ENCODE measurements at regions not wholly inside any gene's neighbourhood (a gene's known extent, or its start where the extent isn't known, plus 50 kb on each side); places are given as distances from the start of the nearest gene placed in this dataset.

DNA sequence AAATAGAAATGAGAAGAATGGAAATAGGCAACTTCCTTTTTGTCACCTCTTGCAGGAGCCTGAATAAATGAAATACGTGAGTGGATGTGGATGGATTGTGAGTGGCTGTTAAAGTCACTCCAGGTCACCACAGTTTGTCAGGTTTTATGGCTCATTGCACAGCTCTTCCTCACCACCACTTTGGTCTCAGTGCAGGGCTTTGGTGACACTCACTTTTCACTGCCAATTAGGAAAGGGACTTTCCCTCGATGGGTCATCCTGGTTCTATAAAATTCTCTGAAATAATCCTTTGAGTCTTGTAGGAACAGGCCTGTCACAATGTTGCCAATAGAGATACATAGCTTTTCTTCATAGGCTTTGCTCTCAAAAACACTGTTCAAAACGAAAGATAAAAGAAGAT is 172.4 kb upstream of the C11orf87 start:
- TF ChIP-seq CTCF (IDR thresholded peaks at IDR 0.05; ENCODE audit: insufficient read depth, low read length, severe bottlenecking), result no peak
- Histone ChIP-seq H3K36me3 (ENCODE audit: control insufficient read depth, insufficient read depth, low read length) (no peaks in the 10 kb centered on the region), H3K27me3 (ENCODE audit: control insufficient read depth, insufficient read depth, low read length) (no peaks in the 10 kb centered on the region), H3K4me3 (ENCODE audit: low read depth, low read length) (no peak overlapping the region)
- FAIRE-seq (no peak), DNase-seq (ENCODE audit: low read depth) (peak; percentile 18)

- TF ChIP-seq CTCF (IDR thresholded peaks at IDR 0.05; ENCODE audit: insufficient read depth, low read length, severe bottlenecking), result no peak
Observed at GRCh38 chr11:109251230-109251629, 170.8 kb upstream of the C11orf87 start.

DNA sequence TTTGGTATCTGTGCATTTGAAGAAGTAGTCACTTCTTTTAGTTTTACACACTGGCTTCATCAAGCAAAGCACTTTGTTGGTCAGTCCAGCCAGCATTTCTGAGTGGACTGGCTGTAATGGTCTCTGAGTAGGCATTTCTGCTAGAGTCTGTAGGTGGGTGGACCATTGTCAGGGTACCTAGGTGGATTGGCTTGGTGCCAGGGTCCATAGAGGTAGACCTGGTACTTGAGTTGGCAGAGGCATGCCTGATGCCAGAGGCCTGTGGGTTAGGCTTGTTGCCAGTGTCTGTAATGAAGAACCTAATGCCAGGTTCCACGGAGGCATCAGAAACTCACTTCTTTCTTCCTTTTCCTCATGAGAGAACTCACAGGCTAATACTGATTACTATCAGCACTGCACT is 157.9 kb upstream of the C11orf87 start:
- H3K4me3 ChIP-seq (ENCODE audit: low read depth, low read length), result no peak overlapping the region
- DNase-seq (ENCODE audit: low read depth), result no peak
- no peaks in the 10 kb centered on the region for H3K36me3 ChIP-seq (ENCODE audit: control insufficient read depth, insufficient read depth, low read length)
- FAIRE-seq, result no peak
- TF ChIP-seq CTCF (IDR thresholded peaks at IDR 0.05; ENCODE audit: insufficient read depth, low read length, severe bottlenecking), result no peak
- H3K27me3 ChIP-seq (ENCODE audit: control insufficient read depth, insufficient read depth, low read length), result no peaks in the 10 kb centered on the region

More at GRCh38 chr11:109251230-109251629, 170.8 kb upstream of the C11orf87 start:
- H3K36me3 ChIP-seq (ENCODE audit: control insufficient read depth, insufficient read depth, low read length), result no peaks in the 10 kb centered on the region
- no peak overlapping the region for H3K4me3 ChIP-seq (ENCODE audit: low read depth, low read length)
- no peak for FAIRE-seq
- no peaks in the 10 kb centered on the region for H3K27me3 ChIP-seq (ENCODE audit: control insufficient read depth, insufficient read depth, low read length)
- no peak for DNase-seq (ENCODE audit: low read depth)

DNA sequence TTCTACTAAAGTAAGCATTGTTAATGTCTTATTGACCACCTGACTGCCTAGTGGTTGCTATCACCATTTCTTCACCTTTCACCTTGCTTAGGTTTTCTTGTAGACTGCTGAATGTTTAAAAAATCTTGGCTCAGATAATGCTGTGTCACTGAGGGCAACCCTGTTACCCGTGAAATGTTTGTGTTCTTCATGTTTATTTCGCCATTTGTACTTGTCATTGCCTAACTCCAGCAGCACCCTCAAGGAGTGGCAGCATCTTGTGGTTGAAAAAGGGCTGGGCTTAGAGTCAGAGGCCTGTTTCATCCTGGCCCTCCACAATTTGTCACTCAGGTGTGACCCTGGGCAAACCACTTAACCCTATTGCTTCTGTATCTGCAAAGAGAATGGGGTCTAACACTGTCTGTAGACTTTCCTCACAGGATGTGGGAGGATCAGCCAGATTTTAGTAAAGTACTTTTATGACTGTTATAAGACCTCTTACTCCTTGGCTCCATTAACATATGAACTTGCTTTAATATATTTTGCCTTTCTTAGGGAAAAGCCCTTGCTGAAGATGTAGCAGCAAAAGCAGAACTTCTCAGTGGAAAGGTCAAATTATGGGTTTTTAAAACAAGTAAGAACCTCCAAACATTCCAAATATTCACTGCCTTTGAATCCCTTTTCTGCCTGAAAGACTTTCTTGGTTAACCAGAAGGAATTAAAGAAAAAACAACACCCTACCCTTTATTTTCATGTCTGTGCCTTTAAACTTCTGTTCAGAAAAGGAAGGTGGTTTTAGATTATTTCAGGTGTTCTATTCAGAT is 154.5 kb upstream of the C11orf87 start:
- no peak for TF ChIP-seq CTCF (IDR thresholded peaks at IDR 0.05; ENCODE audit: insufficient read depth, low read length, severe bottlenecking)
- no peak overlapping the region for H3K4me3 ChIP-seq (ENCODE audit: low read depth, low read length)
- no peaks in the 10 kb centered on the region for H3K36me3 ChIP-seq (ENCODE audit: control insufficient read depth, insufficient read depth, low read length)
- DNase-seq (ENCODE audit: low read depth), result peak; percentile 87
- no peaks in the 10 kb centered on the region for H3K27me3 ChIP-seq (ENCODE audit: control insufficient read depth, insufficient read depth, low read length)
- FAIRE-seq, result peak; percentile 76

DNA sequence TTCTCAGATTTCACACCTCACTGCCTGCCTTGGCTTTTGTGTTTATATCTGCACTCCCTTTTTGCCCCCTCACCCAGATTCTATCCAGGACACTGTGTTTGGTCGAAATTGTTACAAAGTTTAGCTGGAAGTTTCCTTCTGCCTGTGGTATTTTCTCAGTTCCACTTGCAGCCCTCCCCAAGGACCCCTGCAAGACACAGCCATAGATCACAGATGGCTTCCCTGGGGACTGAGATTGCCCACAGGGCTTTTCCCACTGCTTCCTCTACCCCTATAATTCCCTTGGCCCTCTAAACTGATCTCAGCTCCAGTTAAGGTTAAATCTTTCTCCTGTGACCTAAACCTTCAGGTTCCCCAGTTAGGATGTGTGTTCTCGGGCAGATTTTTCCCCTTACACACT is 146.1 kb upstream of the C11orf87 start:
- Histone ChIP-seq H3K27me3 (ENCODE audit: control insufficient read depth, insufficient read depth, low read length) (no peaks in the 10 kb centered on the region), H3K36me3 (ENCODE audit: control insufficient read depth, insufficient read depth, low read length) (no peaks in the 10 kb centered on the region), H3K4me3 (ENCODE audit: low read depth, low read length) (no peak overlapping the region)
- no peak for DNase-seq (ENCODE audit: low read depth)
- no peak for TF ChIP-seq CTCF (IDR thresholded peaks at IDR 0.05; ENCODE audit: insufficient read depth, low read length, severe bottlenecking)
- FAIRE-seq, result peak; percentile 32

- Histone ChIP-seq H3K4me3 (ENCODE audit: low read depth, low read length) (no peak overlapping the region), H3K36me3 (ENCODE audit: control insufficient read depth, insufficient read depth, low read length) (no peaks in the 10 kb centered on the region), H3K27me3 (ENCODE audit: control insufficient read depth, insufficient read depth, low read length) (no peaks in the 10 kb centered on the region)
- DNase-seq (ENCODE audit: low read depth) (no peak), FAIRE-seq (no peak)
- TF ChIP-seq CTCF (IDR thresholded peaks at IDR 0.05; ENCODE audit: insufficient read depth, low read length, severe bottlenecking), result no peak
Observed at GRCh38 chr11:109285465-109285864, 136.5 kb upstream of the C11orf87 start.
